ENCODE measurements at regions not wholly inside any gene's neighbourhood (a gene's known extent, or its start where the extent isn't known, plus 50 kb on each side); places are given as distances from the start of the nearest gene placed in this dataset.
A peak's percentile ranks its signal among the peaks of the same experiment; 100 is the strongest.

DNA sequence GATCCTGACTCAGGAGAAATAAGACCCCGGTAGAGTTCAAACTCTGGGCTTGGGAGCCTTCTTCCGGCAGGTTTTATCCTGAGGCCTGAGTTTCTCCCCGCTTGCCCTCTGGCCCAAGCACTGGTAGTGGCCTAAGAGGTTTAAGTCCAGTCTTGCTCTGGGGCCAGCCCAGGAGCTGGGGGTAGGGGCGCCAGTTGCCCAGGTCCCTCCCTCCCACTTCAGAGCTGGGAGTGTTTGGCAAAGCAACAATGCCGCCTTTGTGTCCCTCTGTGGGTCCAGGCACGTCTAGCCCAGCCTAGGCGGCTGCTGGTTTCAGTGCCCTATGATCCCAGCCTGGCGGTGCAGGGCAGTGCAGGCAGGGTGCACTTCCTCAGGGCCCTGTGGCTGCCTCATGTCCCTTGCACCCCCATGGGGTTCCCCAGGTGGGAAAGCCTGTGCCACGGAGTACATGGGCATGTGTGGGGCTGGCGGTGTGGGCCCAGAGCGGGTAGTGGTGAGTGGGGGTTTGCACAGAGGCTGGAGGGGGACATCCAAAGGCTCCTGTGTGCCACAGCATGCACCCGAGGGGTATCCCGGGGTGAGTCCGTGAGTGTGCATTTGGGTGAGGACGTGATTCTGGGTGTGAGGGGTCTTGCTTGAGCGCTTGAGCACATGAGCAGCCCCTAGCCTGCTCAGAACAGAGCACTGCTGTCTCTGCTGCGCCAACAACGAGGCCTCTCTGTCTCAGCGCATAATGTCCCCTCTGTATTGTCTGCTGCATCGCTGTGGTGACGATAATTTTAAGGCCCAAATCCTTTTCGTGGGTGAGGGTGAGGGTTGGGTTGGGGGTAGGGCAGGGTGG, 61.7 kb upstream of the PSD2 start:
- peak in 52 of 56 donors; percentile 37 to 97 (median 89) for DNase-seq

DNA sequence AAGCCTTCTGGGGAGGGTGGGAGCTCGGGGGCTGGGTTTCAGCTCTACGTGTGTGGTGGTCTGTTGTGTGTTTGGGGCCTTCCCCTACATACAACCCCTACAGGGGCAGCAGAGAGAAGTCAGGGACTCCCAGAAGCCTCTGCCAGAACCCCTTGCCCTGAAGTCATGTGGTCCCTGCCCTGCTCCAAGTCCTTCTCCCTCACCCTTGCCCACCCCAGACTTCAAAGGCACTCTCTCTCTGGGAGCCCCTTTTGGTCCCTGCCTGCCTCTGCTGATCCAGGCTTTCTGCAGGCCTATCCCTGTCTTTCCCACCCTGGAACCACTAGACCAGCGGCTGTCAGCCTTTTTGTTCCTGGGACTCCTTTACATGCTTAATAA, 61.1 kb upstream of the PSD2 start:
- peak in 16 of 56 donors; percentile 60 to 86 (median 74) for DNase-seq

DNA sequence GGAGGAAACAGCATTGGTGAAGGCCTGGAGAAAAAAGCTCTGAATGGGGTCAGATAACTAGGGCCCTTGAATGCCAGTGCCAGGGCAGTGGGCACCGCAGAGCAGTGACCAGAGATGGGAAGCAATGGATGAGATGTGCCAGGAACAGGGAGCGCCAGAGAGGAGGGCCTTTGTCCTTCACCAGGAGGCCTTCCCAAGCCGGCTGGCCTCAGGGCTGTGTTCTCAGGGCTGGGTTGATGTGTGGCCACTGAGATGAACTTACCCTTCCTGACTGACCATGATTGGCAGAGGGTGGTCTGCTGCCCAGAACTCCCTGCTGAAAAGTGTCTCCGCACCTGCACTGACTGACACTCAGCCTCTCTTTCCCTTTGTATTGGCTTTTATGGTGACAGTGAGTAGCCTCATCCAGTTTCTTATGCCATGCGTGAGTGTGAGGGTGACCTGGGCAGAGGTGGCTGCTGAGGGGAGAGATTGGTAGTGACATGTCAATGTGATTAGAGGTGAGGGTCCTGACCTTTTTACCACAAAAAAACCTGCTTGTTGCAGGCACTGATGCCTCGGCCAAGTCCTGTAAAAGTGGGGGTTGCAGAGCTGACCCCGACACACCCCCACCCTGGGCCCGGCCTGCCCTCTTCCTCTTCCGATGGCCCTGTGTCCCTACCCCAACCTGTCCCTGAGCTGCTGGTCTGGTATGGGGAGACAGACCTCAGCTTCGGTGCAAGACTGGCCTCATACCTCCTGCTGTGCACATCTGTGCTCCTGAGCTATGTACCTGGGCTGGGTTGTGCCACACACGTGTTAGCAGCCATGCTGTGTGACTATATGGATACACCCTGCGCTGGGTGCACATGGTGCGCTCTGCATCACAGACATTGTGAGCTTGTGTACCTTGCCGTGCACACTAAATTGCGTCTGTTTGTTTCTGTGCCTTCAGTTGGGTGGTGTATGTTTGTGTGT, 57.1 kb upstream of the PSD2 start:
- DNase-seq: peak in 11 of 56 donors; percentile 9 to 52 (median 38)

DNA sequence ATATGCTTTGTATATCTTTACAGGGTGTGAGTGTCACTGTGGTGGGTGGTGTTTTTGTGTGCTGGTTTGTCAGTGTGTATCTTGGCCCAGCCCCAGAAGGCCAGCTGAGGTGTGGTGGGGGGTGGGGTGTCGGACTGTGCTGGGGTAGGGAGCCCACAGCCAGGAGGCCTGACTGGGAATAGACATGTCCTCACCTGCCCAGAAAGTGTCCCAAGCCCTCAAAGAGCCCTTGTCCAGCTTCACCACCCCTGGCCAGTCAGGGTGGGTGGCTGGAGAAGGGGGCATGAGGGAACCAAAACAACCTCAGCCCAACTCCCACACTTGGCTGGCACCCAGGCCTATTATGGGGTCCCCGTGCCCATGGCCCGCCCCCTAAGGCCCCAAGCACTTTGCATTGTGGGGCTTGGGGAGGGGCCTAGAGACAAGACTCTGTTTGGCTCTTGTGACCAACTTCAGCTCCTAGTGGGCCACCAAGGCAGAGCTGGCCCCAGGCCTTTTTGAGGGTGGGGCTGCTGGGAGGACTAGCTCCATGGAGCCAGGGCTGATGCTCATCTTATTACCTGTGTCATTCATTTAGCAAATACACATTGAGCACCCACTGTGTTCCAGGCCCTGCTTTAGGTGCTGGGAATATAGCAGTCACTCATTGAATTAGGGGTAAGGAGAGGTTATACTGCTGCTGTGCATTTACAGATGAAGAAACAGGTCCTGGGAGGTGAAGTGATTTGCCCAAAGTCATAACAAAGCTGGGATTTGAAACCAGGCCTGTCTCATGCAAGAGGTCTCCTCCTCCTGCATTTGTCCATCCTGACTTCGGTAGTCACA, 56.2 kb upstream of the PSD2 start:
- no peak for DNase-seq

DNA sequence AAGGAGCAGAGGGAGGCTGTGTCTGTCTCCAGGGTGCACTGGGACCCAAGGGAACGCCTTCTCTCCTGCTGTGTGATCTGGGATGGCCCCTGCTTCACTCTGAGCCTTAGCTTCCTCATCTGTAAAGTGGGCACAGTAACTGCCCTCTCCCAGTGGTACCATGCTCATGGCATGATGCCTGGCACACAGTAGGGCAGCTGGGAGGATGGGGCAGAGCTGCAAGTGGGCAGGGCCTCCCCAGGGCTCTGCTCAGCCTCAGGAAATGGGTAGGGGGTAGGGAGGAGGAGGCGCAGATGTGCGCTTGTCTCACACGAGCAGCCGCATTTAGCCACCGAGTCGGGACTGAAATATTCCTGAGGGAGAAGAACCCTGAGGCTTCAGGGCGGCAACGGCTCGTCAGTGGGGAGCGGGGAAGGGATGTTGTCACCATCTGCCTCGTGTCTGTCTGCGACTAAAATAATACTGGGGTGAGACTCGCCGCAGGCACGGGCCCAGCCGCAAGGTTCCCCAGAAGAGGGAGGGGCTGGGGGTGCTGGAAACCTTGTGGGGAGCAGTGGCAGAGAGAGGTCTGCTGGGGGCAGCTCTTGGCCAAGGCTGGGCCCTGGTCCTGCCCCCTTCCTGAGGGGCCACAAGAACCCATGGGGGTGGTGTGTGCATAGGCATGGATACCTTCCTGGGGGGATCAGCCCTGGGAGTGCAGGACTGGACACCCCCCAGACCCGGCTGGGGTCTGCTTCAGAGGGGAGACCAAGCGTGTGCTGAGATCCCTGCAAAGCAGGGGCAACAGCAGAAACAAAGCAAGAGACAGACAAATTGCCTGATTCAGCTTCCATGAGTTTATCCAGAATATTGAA, 55.2 kb upstream of the PSD2 start:
- DNase-seq: peak in 4 of 56 donors; percentile 22 to 47 (median 38)

DNA sequence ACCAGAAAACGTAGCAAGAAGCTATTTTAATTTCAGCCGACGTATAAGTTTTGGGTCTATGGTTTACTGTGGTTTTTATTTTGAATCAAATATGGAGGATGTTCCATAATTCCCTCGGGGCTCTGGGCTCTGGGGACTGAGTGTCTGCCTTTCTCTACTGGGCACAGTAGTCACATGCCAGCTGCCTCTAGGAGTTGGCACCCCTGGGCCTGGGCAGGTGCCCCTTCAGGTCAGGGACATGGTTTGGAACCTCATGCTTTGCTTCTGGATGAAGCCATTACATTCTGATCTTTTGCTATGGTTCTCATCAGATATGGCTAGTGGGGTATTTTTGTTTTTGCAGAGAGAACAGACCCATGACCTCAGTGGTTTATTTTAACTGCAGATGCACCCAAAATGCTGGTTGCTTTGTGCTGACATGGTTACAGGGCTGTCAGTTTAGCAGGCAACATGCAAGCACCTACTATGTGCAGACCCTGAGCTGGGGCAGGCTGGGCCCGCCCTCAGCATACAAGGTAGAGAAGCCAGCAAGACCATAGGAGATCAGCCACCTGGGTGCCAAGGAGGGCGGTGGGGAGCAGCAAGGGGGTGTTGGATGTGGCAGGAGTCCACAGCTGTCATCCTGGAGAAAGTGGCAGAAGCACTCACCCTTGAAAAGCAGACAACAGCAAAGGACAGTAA, 54.5 kb upstream of the PSD2 start:
- DNase-seq: no peak

DNA sequence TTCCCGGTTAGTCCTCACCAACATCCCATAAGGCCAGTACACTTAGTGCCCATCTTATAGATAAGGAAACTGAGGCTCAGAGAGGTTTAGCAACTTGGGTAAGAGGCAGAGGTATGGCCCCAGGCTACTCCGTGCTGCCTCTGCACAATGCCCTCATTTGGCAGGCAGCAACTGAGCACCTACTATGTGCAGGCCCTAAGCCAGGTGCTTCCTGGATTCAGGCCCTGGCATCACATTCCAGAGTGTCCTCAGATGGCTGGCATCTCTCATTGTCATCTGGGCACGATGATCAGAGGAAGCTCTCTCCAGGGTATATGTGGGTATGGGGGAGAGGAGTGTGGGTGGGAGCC, 53.8 kb upstream of the PSD2 start:
- no peak for DNase-seq

DNA sequence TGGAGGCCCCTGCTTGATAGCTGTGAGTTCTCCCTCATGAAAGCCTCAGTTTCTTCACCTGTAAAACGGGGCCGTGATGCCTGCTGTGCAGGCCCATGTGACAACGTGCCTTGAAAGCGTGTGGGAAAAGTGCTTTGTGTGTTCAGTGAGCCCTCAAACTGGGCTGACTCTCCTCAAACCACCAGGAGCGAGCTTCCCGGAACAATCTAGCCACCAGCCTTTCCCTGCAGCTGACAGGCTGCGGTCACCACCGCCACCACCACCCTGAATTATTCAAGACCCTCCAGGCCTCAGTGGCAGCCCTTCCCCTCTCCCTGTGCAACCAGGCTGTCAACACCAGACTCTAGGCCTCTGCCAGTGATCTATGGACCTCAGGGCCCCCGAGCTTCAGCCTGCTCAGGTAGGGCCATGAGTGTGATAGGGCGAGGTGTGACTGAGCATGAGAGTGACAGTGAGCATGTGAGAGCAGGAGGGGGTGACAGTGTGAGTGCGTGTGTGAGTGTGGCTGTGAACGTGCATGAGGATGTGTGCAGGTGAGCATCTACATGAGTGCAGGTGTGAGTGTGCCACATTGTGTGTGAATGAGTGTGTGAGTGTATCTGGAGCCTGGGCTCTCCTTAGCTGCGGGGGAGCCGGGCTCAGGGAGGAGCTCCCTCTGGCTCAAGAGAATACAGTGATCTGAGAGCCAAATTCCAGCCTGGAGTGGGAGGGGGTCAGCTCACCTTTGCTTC, 53.3 kb upstream of the PSD2 start:
- no peak for DNase-seq

DNA sequence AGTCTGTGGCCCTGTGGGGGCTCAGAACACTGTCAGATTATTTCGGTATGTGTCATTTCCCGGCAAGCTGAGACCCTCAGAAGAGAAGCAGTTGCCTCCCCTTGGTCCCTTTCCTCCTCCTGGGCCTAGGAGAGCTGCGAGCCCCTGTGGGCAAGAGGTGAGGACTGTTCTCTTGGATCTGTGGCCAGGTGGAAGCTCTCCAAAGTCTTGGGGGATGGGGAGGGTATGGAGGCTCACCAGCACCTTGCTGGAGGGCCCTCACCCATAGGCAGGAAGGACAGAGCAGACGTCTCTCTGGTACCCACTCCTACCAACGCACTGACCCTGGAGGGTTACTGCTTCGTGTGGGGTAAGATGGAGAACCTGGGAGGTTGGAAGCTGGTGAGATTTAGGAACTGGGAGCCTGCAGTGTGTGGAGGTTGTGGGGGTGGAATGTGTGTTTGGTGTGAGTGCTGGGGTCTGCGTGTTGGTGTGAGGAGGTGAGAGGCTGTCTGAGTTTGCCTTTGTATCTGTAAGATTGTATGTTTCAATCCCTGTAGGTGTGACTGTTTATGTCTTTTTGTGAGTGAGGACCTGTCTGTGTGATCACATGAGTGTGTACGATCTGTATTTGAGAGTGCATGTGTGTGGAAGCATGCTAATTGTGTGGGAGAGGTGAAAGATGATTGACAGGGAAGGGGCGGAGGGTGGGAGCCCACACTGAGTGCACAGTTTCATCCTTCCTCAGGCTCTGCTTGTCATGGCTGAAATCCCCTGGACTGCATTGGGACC, 52.4 kb upstream of the PSD2 start:
- DNase-seq: no peak

DNA sequence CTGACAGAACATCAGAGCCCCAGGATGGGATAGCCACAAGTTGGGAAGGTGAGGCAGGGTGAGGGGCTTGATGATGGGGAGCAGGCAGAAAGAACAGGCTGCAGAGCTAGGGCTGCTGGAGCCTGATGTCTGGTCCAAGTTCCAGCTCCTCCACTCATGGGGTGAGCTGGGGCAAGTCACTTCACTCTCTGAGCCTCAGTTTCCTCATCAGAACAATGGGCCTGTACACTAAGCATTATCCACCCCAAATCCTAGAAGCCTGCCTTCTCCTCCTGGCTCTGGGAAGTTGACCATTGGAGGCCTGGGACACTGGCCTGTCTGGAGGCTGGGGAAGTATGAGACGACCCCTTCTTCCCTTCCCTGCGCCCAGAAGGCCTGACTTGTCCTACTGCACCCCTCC, 51.8 kb upstream of the PSD2 start:
- no peak for DNase-seq

DNA sequence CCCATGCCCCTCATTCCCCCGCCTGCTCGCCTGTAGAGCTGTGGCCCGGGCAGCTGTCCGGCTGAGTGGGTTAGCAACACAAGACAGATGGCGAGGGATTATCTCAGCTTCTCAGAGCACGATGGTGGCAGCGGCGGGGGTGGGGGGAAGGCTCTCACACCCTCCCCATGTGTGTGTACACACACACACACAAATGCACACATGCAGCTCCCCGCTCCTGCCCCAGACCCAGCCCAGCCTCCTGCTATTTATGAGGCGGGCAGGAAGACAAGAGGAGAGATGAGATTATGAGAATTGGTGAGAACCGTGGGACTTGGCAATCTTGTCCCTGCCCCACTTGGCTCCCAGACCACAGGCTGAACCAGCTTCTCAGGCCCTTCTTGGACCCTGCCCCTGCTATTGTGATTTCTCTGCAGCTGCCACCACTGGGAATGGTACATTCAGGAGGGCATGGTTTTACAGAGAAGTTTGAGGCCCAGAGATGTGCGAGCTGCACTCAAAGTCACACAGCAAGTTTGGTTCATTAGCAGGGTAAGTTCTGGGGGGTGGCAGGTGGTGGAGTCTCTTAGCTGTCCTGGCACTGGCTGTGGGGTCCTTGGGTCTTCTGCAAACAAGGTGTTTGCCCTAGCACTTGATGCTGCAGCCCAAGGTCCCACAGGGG, 51.0 kb upstream of the PSD2 start:
- DNase-seq: peak in 34 of 56 donors; percentile 30 to 80 (median 54)

DNA sequence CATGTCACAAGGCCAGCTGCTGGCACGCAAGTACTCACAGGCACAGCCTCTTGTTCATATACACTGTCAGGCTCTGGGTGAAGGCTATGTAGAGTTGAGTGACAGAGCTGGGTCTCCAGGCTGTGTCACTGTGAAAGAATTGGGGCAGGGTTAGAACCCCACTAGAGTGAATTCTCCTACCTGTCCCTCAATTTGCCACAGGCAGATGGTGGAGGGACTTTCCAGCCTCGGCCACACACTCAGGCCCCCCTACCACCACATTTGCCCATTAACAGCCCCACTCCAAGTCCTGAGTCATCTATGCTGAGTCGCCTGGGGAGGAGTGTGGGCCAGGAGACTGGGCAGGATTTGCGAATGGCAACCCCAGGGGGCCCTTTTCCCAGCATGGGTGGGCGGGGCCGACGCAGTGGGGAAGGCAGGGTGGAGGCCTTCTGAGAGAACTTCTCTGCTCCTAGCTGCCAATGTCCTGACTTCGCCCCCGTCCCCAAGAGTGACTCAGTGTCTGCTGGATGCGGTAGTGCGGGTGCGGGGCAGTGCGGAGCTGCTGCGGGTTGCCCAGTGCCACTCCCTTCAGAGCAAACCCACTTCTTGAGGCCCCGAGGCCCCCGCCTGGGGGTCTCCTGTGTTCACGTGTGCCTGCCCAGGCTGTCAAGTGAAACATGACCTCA, 50.3 kb upstream of the PSD2 start:
- DNase-seq: peak in 18 of 56 donors; percentile 19 to 74 (median 43)

DNA sequence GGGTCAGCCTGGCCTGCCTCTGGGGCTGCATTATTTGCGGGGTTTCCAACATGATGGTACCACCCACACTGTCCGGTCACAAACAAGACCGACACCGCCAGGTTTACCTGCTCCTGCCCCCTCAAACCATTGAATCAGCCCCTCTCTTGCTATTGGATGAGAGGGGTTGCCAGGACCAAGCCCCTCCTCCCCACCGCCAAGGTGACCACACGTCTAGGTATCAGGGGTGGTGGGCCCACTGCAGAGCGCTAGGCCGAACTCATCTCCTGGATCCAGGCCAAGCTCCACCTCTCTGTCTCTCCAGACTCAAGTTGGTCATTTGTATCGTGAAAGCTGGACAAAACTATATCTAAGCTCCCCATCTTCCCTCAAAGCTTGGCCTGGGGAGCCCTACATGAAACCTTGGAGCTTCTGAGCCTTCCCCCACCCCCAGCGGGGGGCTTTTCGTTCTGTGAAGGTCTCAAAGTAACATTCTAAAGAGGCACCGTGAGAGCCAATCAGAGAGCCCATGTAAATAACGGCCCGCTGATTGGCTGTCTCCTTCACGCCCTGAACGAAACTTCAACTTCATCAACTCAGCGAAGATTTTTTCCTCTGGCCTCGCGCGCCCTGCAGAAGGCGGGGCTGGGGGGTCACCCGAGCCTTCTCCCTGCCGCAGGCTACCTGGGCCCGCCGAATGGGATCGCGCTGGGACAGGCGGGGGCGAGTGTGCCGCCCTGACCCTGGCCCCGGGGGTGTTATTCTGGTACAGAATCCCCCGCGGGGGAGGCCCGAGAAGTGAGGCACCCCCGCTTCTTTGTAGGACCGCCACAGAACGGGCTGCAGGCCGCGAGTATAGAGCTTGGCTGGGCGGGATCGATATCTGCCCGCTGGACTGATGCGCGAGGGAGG, 49.6 kb upstream of the PSD2 start:
- DNase-seq: peak in 40 of 56 donors; percentile 28 to 87 (median 59)

All from amygdala (tissue), 56 donors.